ENCODE measurements at regions not wholly inside any gene's neighbourhood (a gene's known extent, or its start where the extent isn't known, plus 50 kb on each side); places are given as distances from the start of the nearest gene placed in this dataset.
"Not testable (repeated sequence)": the region's sequence is repeated elsewhere in the genome, so short reads cannot be mapped to it uniquely, and the experiment has no call there.

DNA sequence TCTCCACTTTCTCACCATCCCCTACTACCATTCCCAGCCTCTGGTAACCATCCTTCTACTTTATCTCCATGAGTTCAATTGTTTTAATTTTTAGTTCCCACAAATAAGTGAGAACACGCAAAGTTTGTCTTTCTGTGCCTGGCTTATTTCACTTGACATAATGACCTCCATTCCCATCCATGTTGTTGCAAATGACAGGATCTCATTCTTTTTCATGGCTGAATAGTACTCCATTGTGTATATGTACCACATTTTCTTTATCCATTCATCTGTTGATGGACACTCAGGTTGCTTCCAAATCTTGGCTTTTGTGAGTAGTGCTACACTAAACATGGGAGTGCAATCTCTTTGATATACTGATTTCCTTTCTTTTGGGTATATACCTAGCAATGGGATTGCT lies 55.8 kb upstream of the FRMPD3 start:
- TF ChIP-seq CTCF (conservative IDR thresholded peaks at IDR 0.05 in 1 of 2, IDR thresholded peaks at IDR 0.05 in 1 of 2; ENCODE audit: extremely low read depth in 1 of 2, insufficient read depth in 1 of 2, low read depth in 1 of 2, low read length in 2 of 2); EZH2 (IDR thresholded peaks at IDR 0.05; ENCODE audit: borderline replicate concordance, low read length): not testable (repeated sequence)

Measured in mammary epithelial cell (primary cell).